ENCODE measurements at regions not wholly inside any gene's neighbourhood (a gene's known extent, or its start where the extent isn't known, plus 50 kb on each side); places are given as distances from the start of the nearest gene placed in this dataset.

- Histone ChIP-seq H3K79me2 (ENCODE audit: insufficient read depth, low read length) (no peaks in the 10 kb centered on the region), H4K20me1 (ENCODE audit: insufficient read depth, low read length) (no peaks in the 10 kb centered on the region), H2AFZ (ENCODE audit: insufficient read depth, low read depth, low read length, poor library complexity, severe bottlenecking) (no peak overlapping the region), H3K36me3 (replicated peaks in 1 of 2; ENCODE audit: control insufficient read depth in 1 of 2, insufficient read depth in 2 of 2, low read length in 2 of 2) (no peaks in the 10 kb centered on the region), H3K4me2 (replicated peaks; ENCODE audit: extremely low read depth, low read length, poor library complexity, severe bottlenecking) (no peak overlapping the region), H3K9me3 (replicated peaks in 1 of 2; ENCODE audit: control insufficient read depth in 1 of 2, insufficient read depth in 1 of 2, low read length in 2 of 2) (no peaks in the 10 kb centered on the region), H3K4me3 (replicated peaks in 1 of 3; ENCODE audit: low read depth in 2 of 3, low read length in 3 of 3) (no peak overlapping the region), H3K27me3 (ENCODE audit: control insufficient read depth in 2 of 2, insufficient read depth in 2 of 2, low read length in 2 of 2) (no peaks in the 10 kb centered on the region), H3K4me1 (ENCODE audit: control insufficient read depth in 1 of 2, insufficient read depth in 2 of 2, low read length in 2 of 2) (peaks cover 14 to 23% of the 10 kb centered on the region in 2 donors), H3K9ac (ENCODE audit: insufficient read depth, low read length, poor library complexity, severe bottlenecking) (no peak overlapping the region), H3K27ac (ENCODE audit: low read depth in 1 of 2, low read length in 2 of 2) (no peak overlapping the region)
- no peak overlapping the region for H3K27ac Mint-ChIP-seq
- peak in 2 of 3 donors; percentile 44 to 54 for DNase-seq
- intact Hi-C loops (cut with micrococcal nuclease), result loop anchor here in 1 of 2 donors (10.0 kb wide), 1 partner anchor 523 kb away; no protein-coding TSS in a partner anchor
- WGBS (ENCODE audit: insufficient coverage), result no CpG with 5 or more reads among the region's 9 CpGs
- peak overlapping the region in 1 of 2 donors; percentile 39 for H3K4me3 Mint-ChIP-seq
- peak; percentile 85 for TF ChIP-seq CTCF (IDR thresholded peaks at IDR 0.05)
- H3K4me1 Mint-ChIP-seq, result peaks cover 26% of the 10 kb centered on the region
- H3K27me3 Mint-ChIP-seq (ENCODE audit: low read depth in 3 of 3), result peaks cover 0 to 7% (median 4%) of the 10 kb centered on the region in 3 donors
- H3K36me3 Mint-ChIP-seq, result no peaks in the 10 kb centered on the region
- H3K9me3 Mint-ChIP-seq, result no peaks in the 10 kb centered on the region
These were observed 85.4 kb upstream of the PRSS16 start for GRCh38 chr6:27161946-27162603.

GRCh38 chr6:27163834-27164233 lies 83.7 kb upstream of the PRSS16 start:
- TF ChIP-seq CTCF (IDR thresholded peaks at IDR 0.05), result no peak
- Histone ChIP-seq H2AFZ (ENCODE audit: insufficient read depth, low read depth, low read length, poor library complexity, severe bottlenecking) (no peak overlapping the region), H3K4me3 (replicated peaks in 1 of 3; ENCODE audit: low read depth in 2 of 3, low read length in 3 of 3) (no peak overlapping the region), H3K4me1 (ENCODE audit: control insufficient read depth in 1 of 2, insufficient read depth in 2 of 2, low read length in 2 of 2) (peaks cover 0 to 10% of the 10 kb centered on the region in 2 donors), H3K9me3 (replicated peaks in 1 of 2; ENCODE audit: control insufficient read depth in 1 of 2, insufficient read depth in 1 of 2, low read length in 2 of 2) (no peaks in the 10 kb centered on the region), H3K27ac (ENCODE audit: low read depth in 1 of 2, low read length in 2 of 2) (no peak overlapping the region), H3K36me3 (replicated peaks in 1 of 2; ENCODE audit: control insufficient read depth in 1 of 2, insufficient read depth in 2 of 2, low read length in 2 of 2) (no peaks in the 10 kb centered on the region), H4K20me1 (ENCODE audit: insufficient read depth, low read length) (no peaks in the 10 kb centered on the region), H3K9ac (ENCODE audit: insufficient read depth, low read length, poor library complexity, severe bottlenecking) (no peak overlapping the region), H3K4me2 (replicated peaks; ENCODE audit: extremely low read depth, low read length, poor library complexity, severe bottlenecking) (no peak overlapping the region), H3K27me3 (ENCODE audit: control insufficient read depth in 2 of 2, insufficient read depth in 2 of 2, low read length in 2 of 2) (no peaks in the 10 kb centered on the region), H3K79me2 (ENCODE audit: insufficient read depth, low read length) (no peaks in the 10 kb centered on the region)
- peaks cover 9% of the 10 kb centered on the region for H3K4me1 Mint-ChIP-seq
- no peaks in the 10 kb centered on the region for H3K9me3 Mint-ChIP-seq
- intact Hi-C loops (cut with micrococcal nuclease), result loop anchor here in 1 of 2 donors (10.0 kb wide), 1 partner anchor 521 kb away; no protein-coding TSS in a partner anchor
- H3K36me3 Mint-ChIP-seq, result no peaks in the 10 kb centered on the region
- peaks cover 2% of the 10 kb centered on the region in 3 donors for H3K27me3 Mint-ChIP-seq (ENCODE audit: low read depth in 3 of 3)
- H3K4me3 Mint-ChIP-seq, result peak overlapping the region in 1 of 2 donors; percentile 59
- DNase-seq, result peak in 1 of 3 donors; percentile 25
- peak overlapping the region in 1 of 7 donors; percentile 60 for H3K27ac Mint-ChIP-seq
